ENCODE measurements at regions not wholly inside any gene's neighbourhood (a gene's known extent, or its start where the extent isn't known, plus 50 kb on each side); places are given as distances from the start of the nearest gene placed in this dataset.

GRCh38 chrX:16435399-16435986, 214.5 kb upstream of the S100G start:
- TF ChIP-seq, protein P1, sequence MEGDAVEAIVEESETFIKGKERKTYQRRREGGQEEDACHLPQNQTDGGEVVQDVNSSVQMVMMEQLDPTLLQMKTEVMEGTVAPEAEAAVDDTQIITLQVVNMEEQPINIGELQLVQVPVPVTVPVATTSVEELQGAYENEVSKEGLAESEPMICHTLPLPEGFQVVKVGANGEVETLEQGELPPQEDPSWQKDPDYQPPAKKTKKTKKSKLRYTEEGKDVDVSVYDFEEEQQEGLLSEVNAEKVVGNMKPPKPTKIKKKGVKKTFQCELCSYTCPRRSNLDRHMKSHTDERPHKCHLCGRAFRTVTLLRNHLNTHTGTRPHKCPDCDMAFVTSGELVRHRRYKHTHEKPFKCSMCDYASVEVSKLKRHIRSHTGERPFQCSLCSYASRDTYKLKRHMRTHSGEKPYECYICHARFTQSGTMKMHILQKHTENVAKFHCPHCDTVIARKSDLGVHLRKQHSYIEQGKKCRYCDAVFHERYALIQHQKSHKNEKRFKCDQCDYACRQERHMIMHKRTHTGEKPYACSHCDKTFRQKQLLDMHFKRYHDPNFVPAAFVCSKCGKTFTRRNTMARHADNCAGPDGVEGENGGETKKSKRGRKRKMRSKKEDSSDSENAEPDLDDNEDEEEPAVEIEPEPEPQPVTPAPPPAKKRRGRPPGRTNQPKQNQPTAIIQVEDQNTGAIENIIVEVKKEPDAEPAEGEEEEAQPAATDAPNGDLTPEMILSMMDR (conservative IDR thresholded peaks at IDR 0.05; ENCODE audit: low read depth, low read length): no peak
- TF ChIP-seq EZH2 (IDR thresholded peaks at IDR 0.05; ENCODE audit: borderline replicate concordance, low read depth, low read length, poor library complexity, severe bottlenecking): no peak

All from A673 (cell line).